GM18517 (cell line): ENCODE measurements at regions not wholly inside any gene's neighbourhood (a gene's known extent, or its start where the extent isn't known, plus 50 kb on each side); places are given as distances from the start of the nearest gene placed in this dataset.

ENCODE experiments used
- ATAC-seq: cut with Tn5 transposase; IDR thresholded peaks from one replicate; pipeline ENCODE4 v1.9.1; 2021; ENCODE audit warnings: mild to moderate bottlenecking, moderate library complexity; ENCODE audit not compliant: unreplicated experiment

DNA sequence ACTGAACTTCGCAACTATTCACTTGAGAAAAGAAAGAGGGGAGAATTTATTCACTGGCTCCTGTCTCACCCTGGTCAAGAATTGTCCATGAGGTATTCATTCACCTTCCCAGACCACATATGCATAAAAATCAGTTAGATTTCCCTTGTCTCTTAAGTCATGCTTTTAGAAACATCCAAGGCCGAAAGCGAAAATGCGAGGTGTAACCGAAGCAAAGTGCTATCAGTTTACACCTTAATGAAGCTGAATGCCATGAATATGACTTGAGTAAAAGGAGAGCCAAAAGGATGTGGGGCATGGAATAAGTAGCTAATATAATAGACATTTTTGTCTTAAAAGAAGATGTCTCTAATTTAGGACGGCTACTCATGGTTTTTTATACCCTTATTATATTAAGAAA is 965.6 kb upstream of the CHORDC1 start:
- ATAC-seq, result no peak

DNA sequence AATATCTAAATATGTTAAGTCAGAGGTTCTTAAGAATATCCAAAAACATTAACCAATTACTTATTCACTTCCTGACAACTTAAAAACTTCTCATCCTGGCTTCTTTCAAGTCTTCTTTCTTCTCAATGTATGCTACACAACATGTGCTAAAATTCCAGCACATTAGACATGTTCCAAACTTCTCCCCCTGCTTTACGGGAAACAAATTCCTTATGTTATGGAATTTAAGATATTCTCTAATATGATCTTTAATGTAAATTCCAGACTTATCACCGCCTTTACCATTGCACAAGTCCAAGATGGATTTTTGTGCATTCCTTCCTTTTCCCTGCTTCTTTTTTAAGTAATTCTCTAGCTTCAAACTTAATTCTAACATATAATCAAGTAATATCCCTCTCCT is 964.5 kb upstream of the CHORDC1 start:
- ATAC-seq, result no peak

DNA sequence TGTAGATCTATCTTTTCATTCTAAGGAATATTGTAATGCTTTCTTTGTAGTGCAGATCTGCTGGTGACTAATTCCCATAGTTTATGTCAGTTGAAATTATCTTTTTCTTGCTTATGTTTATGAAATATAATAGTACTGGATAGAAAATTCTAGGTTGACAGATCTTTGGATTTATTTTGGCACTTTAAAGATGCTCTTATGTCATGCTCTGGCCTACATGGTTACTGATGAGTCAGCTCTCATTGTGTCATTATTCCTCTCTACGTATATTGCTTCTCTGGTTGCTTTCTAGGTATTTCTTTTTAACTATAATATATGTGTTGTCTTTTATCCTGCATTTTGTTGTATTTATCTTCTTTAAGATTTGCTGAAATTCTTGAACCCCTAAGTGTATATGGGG is 955.5 kb upstream of the CHORDC1 start:
- no peak for ATAC-seq

- ATAC-seq, result no peak
Observed at GRCh38 chr11:91174734-91175133, 951.9 kb upstream of the CHORDC1 start.

- ATAC-seq, result no peak
Observed at GRCh38 chr11:91174193-91174592, 951.3 kb upstream of the CHORDC1 start.

GRCh38 chr11:91173701-91174100 is 950.9 kb upstream of the CHORDC1 start:
- ATAC-seq, result no peak

DNA sequence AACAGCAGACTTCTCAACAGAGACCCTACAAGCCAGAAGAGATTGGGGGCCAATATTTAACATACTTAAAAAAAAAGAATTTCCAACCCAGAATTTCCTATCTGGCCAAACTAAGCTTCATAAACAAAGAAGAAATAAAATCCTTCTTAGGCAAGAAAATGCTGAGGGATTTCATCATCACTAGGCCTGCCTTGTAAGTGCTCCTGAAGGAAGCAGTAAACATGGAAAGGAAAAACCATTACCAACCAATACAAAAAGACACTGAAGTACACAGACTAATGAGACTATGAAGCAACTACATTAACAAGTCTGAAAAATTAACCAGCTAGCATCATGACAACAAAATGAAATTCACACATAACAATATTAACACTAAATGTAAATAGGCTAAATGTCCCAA is 947.9 kb upstream of the CHORDC1 start:
- no peak for ATAC-seq

GRCh38 chr11:91164452-91164822 is 941.6 kb upstream of the CHORDC1 start:
- ATAC-seq, result no peak

DNA sequence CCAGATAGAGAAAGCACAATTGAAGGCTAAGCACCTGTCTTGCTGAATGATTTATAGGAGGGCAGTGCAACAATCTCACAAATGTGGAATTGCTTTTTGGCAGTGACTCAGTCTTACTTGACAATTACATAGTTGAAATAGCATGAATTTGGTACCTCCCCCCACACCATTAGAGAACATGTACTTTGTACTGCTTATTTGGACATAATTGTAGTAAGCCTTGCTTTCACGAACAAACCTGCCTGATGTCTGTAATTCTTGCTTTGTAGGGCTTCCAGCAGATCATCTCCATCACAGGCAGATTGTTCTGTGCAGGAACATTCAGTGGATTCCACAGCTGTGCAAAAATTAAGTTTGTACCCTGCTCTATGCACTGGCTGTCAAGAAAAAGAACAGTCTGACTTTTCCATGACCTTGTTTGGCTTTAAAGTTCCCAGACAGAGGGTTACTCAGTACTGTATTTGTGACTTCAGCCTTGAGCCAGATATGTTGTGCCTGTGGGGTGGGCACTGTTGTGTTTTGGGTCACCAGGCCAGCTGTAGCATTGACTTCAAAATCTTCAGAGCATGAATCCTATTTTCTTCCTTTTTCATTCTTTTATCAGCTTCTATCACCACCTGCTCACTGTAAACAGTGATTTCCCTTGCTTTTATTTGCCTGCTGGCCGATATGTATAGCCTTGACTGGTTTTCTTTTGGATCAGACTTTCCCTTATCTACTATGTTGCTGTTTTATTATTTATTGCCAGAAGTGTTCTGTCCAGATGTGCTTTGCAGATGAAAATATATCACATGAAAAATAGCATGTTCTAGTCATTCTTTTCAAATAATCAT is 941.0 kb upstream of the CHORDC1 start:
- no peak for ATAC-seq

GRCh38 chr11:91160661-91161060 is 937.8 kb upstream of the CHORDC1 start:
- no peak for ATAC-seq

- ATAC-seq, result no peak
Observed at GRCh38 chr11:91158891-91159537, 936.2 kb upstream of the CHORDC1 start.

DNA sequence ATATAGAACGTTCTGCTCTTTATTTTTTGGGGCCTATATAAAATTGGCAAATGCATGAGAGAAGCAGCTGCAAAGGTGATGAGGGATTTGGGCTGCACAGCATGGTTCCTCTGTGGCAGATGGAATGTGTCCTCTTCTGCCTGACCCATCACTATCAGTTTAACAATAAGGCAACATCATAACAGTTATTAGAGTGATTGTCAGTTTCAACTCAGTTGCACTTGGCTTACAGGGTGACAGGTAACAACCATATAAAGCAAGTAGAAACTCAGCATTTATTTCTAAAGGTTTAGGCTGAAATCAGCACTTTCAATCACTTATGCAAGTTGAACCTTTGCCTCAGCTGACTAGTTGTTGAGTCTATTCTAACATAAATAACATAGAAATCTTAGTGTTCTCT is 935.4 kb upstream of the CHORDC1 start:
- ATAC-seq, result no peak

GRCh38 chr11:91156041-91156440 is 933.2 kb upstream of the CHORDC1 start:
- no peak for ATAC-seq

DNA sequence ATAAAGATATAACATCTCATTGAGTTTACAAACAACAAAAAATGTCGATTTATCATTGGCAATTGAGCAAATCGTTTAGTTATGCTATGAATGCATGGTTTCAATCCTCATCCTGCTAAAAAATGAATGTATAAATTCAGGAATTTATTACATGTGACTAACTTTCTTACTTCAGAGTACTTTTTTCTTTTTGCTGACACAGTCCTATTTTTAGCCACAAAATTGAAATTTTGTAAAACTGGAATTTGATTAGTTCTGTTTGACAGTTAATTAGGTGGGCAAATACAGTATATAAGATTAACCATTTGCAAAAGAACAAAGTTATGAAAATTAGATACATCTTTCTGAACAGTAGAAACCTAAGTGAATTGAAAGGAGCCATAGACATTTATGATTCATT is 925.0 kb upstream of the CHORDC1 start:
- no peak for ATAC-seq

GRCh38 chr11:91141655-91142054 is 918.8 kb upstream of the CHORDC1 start:
- ATAC-seq, result no peak

- no peak for ATAC-seq
Observed at GRCh38 chr11:91136631-91137030, 913.8 kb upstream of the CHORDC1 start.

GRCh38 chr11:91133361-91133760 is 910.5 kb upstream of the CHORDC1 start:
- no peak for ATAC-seq

GRCh38 chr11:91129596-91129995 is 906.7 kb upstream of the CHORDC1 start:
- no peak for ATAC-seq

- ATAC-seq, result no peak
Observed at GRCh38 chr11:91124363-91124762, 901.5 kb upstream of the CHORDC1 start.

DNA sequence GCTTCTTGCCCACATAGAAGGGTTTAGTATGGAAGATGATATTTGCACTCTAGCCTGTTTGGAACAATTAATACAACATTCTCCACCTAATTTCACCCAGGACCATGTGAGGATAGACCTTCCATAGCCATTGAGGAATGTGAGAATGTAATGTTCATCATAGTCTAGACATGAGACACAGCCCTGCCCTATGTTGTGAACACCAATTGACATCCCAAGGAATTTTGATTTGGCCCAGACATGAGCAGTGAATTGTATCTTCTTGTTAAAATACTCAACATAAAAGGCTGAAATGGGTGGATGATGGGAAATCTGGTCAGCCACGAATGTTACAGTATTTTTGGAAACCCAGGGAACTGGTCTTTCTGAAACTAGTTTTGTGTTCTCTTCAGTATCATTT is 892.3 kb upstream of the CHORDC1 start:
- ATAC-seq, result no peak

DNA sequence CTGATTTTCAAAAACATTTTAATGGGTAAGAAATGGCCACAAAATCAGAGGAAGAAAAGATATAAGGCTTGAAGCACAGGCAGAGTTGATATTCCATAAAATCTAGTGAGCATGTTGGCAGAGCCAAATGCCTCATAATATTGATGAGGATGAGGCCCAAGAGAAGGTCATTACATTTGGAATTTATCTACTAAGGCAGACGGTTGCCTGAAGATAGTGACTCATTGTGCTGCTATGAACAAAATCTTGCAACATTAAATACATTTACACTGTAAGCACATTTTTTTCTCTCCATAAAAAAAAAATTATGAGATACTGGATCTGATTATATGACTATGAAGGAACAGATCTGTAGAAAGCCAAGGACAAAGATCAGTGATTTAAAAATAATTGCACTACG is 881.4 kb upstream of the CHORDC1 start:
- ATAC-seq, result no peak

- ATAC-seq, result no peak
Observed at GRCh38 chr11:91100427-91100826, 877.6 kb upstream of the CHORDC1 start.

DNA sequence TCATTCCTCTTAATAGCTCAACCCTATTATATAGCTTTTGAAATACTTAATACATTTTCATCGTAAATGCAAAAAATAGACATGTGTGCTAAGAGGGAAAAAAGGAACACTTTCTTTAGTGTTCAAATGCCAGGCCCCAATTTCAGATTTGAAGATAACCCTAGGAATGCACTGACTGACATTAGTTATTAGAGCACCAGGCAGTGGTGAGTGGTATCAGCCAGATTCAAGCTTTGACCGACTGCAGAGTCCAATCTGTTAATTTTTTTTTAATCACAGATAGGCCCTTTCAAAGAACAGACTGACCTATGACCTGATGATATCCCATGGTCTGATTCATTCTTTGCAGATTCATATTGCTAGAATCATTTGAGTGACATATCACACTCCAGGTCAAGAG is 874.2 kb upstream of the CHORDC1 start:
- no peak for ATAC-seq
